EH (cell line): ENCODE measurements at regions not wholly inside any gene's neighbourhood (a gene's known extent, or its start where the extent isn't known, plus 50 kb on each side); places are given as distances from the start of the nearest gene placed in this dataset.
"Not testable (repeated sequence)": the region's sequence is repeated elsewhere in the genome, so short reads cannot be mapped to it uniquely, and the experiment has no call there.

Source experiments
- DNase-seq: peaks from one replicate; pipeline ENCODE4 v3.0.0-alpha.2; 2015; ENCODE audit warnings: low read depth

GRCh38 chrX:121455890-121456289 lies 408.5 kb downstream of the GLUD2 start:
- DNase-seq: no peak

DNA sequence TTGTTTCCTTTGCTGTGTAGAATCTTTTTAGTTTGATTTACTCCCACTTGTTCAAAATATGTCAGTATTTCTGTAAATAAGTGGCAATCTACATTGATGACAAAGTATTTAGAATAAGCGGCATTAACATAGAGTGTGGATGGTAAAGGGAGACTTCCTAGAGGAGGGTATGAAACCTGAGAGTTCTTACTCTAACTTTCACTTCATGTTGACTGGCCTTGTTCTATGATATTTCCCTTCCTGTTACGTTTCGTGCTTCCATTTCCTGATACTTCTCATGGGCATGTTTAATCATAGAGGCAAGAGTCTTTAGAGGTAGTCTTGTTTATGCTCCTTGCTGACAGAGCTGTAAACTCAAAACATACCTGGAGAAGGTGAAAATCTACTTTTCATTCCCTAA lies 408.9 kb downstream of the GLUD2 start:
- no peak for DNase-seq

DNA sequence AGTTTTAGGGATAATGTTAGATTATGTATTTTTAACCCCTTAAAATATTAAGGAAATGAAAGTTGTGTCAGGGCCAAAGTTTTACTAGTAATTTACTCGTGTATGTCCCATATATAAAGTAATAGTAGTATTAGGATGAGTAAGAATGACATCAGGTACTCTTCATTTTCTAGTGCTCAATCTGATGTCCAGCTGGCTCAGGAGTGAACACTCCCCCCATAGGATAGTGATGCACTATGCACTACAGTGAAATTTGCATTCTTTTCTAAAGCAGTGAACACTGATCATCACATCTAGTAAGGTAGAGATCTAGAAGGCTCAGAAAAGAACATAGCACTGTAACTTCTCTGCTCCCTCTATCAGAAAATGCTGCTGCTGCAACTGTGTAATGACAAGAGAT lies 409.7 kb downstream of the GLUD2 start:
- no peak for DNase-seq

- peak; percentile 6 for DNase-seq
Measured at GRCh38 chrX:121479406-121479805, 432.0 kb downstream of the GLUD2 start.

DNA sequence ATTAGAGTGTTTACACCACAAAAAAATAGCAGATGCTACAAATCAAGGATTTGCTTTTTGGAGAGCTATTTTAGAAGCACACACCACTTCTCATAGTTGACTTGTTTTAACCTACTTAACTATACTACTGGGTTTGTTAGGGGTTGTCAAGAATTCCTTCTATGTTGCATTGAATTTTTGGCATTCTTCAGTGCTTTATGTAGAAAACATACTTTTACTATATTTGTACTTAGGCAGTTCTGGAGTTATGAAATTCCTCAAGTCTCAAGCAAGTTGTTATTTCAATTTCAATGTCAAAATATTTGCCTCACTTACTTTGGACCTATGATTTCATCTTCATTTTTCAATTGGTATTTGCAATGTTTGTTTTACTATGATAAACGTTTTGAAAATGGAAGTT lies 449.6 kb downstream of the GLUD2 start:
- DNase-seq: peak; percentile 52

DNA sequence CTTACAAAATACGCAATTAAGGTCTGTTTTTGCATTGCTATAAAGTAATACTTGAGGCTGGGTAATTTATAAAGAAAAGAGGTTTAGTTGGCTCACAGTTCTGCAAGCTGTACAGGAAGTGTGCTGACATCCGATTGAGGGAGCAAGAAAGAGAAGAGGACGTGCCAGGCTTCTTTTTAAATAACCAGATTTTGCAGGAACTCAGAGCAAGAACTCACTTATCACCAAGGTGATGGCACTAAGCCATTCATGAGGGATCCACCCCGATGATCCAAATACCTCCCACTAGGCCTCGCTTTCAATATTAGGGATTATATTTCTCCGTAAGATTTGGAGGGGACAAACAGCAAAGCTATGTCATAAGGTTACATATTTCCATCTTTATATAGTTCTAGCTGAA lies 456.7 kb downstream of the GLUD2 start:
- no peak for DNase-seq

- no peak for DNase-seq
Measured at GRCh38 chrX:121546317-121546716, 498.9 kb downstream of the GLUD2 start.

DNA sequence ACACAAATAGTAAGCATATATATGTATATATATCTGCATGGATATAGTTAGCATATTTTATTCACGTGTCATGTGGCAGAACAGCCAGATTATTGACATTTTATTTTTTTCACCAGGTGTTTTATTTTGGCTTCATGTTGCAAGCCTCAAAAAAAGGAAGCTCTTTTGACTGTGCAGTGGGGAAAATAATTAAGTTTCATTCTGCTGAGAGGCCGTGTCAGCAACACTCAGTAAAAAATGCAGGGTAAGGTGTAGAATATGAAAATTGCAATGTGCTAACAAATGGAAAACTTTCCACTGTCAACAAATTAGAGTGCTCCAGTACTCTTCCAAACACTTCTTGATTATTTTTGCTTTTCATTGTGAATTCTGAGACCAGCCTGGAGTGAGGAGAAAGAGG lies 511.5 kb downstream of the GLUD2 start:
- DNase-seq: no peak

DNA sequence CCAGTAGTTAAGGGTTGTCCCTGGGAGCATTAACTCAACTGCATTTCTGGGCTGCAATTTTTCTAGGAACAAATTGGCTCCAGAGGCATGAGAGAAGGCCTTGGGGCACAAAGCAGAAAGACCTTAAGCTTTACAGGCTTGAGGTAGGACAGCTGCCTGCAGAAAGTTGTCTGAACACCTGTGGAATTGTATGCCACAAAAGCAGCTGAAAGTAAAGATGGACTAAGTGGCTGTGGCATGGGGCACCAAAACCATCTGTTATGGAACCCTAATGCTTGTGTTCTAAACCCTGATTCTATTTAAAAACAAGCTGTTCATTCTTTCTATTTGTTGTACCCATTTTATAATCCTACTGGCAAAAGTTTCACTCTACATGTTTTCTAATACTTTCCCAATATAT lies 515.2 kb downstream of the GLUD2 start:
- DNase-seq: no peak

GRCh38 chrX:121569609-121570008 lies 522.2 kb downstream of the GLUD2 start:
- DNase-seq: no peak

DNA sequence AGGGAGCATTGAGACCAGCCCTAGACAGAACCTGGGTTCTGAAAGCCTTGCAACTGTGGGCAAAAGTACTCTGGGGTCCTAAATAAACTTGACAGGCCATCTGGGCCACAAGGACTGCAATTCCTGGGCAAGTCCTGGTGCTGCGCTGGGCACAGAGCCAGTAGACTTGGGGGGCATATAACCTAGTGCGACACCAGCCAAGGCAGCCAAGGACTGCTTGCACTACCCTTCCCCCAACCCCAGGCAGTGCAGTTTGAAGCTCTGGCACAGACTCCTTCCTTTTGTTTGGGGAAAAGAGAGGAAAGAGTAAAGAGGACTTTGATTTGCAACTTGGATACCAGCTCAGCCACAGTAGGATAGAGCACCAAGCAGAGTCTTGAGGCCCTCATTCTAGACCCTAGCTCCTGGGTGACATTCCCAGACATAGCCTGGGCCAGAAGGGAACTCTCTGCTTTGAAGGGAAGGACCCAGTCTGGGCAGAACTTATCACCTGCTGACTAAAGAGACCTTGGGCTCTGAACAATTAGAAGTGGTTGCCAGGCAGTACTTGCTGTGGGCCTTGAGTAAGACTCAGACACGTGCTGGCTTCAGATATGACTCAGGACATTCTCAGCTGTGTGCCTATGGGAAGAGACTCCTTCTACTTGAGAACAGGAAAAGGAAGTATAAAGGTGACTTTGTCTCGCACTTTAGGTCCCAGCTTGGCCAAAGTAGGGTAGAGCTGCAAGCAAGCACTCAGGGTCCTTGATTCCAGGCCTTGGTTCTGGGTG lies 522.8 kb downstream of the GLUD2 start:
- DNase-seq: peak; percentile 0

DNA sequence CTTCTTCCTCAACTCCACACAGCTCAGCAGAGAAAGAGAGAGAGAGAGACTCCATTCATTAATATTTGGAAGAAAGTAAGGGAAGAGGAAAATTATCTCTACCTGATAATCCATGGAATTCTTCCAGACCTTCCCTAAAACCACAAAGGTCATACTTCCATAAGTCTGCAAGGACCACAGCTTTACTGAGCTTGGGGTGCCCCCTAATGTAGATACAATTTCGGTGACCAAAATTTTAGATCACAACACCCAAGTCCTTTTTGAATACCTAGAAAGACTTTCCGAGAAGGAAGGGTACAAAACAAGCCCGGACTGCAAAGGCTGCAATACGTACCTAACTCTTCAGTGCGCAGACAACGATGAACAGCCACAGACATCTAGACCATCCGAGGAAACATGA lies 523.9 kb downstream of the GLUD2 start:
- DNase-seq: no peak

DNA sequence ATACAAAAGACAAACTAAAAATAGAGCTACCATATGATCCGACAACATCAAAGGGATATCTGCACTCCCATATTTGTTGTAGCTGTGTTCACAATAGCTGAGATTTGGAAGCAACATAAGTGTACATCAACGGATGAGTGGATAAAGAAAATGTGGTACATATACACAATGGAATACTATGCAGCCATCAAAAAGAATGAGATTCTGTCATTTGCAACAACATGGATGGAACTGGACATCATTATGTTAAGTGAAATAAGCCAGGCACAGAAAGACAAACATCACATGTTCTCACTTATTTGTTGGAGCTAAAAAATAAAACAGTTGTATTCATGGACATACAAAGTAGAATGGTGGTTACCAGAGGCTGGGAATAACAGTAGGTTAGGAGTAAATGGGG lies 527.0 kb downstream of the GLUD2 start:
- DNase-seq: not testable (repeated sequence)

GRCh38 chrX:121579016-121579760 lies 531.8 kb downstream of the GLUD2 start:
- DNase-seq: peak; percentile 17

- DNase-seq: peak; percentile 0
Measured at GRCh38 chrX:121581885-121582284, 534.5 kb downstream of the GLUD2 start.

DNA sequence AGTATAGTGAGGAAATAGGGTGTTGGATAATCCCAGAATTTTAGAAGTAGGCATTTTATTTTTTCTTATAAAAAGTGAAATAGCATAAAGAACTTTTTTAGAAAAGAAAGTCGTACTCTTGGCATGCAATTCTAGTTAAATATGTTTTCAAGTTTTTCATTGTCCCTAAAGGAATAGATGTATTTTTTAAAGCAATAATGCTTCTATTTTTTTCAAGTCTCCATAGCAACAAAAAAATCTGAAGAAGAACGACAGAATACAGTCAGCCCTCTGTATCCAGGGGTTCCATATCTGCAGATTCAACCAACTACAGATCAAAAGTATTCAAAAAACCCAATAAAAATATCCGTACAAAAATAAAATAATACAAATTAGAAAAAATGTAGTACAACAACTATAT lies 538.2 kb downstream of the GLUD2 start:
- no peak for DNase-seq

DNA sequence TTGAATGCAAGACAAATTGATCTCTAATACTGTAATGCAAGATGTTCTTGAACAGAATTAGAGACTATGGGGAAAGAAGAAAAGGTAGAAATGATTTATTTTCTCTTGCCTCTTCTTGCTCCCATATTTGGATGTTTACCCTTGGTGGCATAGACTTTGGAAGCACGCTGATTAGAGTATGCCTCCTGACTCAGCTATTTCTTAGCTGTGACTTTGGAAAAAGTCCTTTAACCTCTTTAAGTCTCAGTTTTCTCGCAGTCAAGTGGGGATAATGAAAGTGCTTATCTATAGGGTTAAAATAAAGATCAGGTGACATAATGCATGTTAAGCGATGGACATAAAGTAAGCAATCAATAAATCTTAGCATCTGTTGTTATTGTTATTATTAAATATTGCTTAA lies 545.5 kb downstream of the GLUD2 start:
- DNase-seq: no peak

DNA sequence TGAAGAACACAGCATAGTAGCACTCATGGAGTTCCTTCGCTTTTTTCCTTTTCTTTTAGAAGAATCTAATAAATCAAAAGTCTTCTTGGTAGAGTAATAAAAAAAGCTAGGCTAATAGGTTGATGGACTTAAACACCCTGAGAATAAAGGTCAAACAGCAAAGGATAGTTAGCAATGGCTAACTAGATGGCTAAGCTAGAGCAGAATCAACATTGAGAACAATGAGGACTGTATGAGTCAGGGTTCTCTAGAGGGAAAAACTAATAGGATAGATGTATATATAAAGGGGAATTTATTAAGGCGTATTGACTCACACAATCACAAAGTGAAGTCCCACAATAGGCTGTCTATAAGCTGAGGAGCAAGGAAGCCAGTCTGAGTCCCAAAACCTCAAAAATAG lies 550.9 kb downstream of the GLUD2 start:
- DNase-seq: no peak

GRCh38 chrX:121635141-121635540 lies 587.7 kb downstream of the GLUD2 start:
- DNase-seq: no peak

- peak; percentile 33 for DNase-seq
Measured at GRCh38 chrX:121639781-121640180, 592.4 kb downstream of the GLUD2 start.

DNA sequence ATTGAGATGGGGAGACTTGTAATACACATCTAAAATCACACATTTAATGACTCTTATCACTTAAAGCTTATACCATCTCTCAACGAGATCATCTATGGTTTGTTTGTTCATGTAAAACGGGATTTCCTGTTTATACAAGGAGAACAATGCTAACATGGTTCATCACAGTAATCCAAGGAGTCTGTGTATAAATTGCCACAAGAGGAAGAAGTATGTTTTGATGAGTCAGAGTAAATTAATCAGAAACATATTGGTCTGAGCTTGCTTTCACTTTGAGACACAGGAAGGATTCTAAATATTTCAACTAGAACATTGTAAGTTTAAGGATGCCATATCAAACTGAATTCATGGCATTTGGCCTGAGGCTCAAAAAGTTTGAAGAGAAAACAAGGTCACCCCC lies 594.1 kb downstream of the GLUD2 start:
- DNase-seq: peak; percentile 81

GRCh38 chrX:121642415-121642814 lies 595.0 kb downstream of the GLUD2 start:
- peak; percentile 67 for DNase-seq

GRCh38 chrX:121649417-121649816 lies 602.0 kb downstream of the GLUD2 start:
- no peak for DNase-seq

DNA sequence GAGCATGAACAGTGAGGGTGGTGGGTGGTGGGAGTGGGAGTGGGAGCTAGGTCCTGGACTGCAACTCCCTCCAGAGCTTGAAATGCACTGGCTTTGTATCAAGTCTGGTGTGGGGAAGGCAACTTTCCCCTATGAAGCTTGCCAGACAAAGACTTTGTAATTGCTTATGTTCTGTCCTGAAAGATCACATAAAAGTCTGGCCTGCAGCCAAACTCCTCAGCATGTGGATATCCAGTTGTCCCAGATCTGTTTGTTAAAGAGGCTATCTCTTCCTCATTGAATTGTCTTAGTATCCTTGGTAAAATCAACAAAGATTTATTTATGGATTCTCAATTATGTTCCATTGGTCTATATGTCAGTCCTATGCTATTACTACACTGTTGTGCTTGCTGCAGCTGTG lies 607.9 kb downstream of the GLUD2 start:
- peak; percentile 7 for DNase-seq
